G401 (cell line): ENCODE measurements at regions not wholly inside any gene's neighbourhood (a gene's known extent, or its start where the extent isn't known, plus 50 kb on each side); places are given as distances from the start of the nearest gene placed in this dataset.

Experiments used
- DNase-seq: peaks from one replicate; pipeline ENCODE4 v3.0.0-alpha.2; 2015; ENCODE audit warnings: low spot score
- in situ Hi-C: cut with HindIII; loops from 2 replicates; pipeline ENCODE4 v1.10.0; 2016; ENCODE audit warnings: low sequenced_read_pairs, mixed read lengths

DNA sequence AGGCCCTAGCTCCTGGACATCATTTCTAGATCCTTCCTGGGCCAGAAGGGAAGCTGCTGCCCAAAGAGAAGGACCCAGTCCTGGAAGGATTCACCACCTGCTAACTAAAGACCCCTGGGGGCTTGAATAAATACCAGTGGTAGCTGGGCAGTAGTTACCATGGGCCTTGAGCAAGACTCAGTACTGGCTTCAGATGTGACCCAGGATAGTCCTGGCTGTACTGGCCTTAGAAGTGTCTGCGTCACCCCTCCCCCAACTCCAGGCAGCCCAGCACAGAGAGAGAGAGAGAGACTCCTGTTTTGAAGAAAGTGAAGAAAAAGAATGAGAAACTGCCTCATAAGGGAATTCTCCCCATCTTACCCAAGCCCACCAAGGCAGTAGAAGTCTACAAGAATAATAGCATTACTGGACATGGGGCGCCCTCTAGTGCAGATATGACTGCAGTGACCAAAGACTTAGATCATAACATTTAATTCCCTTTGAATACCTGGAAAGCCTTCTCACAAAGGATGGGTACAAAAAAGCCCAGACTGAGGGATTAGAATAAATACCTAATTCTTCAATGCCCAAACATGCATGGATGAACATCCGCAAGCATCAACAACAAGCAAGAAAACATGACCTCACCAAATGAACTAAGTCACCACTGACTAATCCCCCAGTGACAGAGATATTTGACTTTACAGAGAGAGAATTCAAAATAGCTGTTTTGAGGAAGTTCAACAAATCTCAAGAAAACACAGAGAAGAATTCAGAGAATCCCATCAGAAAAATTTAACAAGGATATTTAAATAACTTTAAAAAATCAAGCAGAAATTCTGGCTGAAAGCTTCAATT, 171.8 kb downstream of the HNRNPD start:
- peak; percentile 27 for DNase-seq
- in situ Hi-C loops = no loop called here

DNA sequence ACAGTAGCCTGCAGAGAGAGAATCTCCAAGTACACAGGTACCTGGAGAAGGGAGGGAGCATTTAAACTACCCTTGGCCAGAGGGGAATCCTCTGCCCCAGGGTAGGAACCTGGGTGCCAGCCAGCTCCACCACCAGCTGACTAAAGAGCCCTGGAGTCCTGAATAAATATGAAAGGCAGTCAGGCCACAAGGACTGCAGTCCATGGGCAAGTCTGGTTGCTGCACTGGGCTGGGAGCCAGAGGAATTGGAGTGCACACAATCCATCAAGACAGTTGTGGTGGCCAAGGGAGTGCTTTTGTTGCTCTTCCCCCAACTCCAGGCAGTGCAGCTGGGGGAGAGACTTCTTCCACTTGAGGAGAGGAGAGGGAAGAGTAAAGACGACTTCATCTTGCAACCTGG, 172.5 kb downstream of the HNRNPD start:
- in situ Hi-C loops = no loop called here
- no peak for DNase-seq

DNA sequence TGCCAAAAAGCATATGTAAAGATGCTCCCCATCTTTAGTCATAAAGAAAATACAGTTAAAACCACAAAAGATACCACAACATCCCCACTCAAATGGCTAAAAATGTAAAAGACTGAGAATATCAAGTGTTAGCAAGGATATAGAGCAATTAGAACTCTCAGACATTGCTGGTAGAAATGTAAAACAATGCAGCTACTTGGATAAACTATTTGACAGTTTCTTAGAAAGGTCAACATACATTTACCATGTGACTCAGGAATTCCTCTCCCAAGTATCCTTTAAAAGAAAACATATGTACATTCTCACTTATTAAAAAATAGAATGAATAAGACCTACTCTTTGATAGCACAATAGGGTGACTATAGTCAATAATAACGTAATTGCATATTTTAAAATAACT, 173.7 kb downstream of the HNRNPD start:
- in situ Hi-C loops = no loop called here
- DNase-seq = no peak

DNA sequence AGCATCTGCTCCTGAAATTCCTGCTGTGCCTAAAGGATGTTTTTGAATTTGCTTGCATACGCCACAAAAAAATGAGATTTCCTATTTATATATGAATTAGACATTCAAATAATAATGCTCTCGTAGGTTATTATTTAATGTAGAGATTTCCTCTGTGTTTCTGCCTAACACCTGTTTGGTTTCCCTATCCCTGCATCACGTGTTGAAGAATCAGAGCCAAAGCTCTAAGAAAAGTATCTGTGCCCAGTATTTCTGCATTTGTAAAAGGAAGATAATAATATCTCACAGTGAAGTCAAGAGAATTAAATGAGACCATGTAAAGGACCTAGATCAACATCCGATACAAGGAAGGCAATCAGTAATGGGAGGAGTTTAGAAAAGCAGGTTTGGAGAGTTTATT, 179.5 kb downstream of the HNRNPD start:
- in situ Hi-C loops = no loop called here
- DNase-seq = peak; percentile 5

DNA sequence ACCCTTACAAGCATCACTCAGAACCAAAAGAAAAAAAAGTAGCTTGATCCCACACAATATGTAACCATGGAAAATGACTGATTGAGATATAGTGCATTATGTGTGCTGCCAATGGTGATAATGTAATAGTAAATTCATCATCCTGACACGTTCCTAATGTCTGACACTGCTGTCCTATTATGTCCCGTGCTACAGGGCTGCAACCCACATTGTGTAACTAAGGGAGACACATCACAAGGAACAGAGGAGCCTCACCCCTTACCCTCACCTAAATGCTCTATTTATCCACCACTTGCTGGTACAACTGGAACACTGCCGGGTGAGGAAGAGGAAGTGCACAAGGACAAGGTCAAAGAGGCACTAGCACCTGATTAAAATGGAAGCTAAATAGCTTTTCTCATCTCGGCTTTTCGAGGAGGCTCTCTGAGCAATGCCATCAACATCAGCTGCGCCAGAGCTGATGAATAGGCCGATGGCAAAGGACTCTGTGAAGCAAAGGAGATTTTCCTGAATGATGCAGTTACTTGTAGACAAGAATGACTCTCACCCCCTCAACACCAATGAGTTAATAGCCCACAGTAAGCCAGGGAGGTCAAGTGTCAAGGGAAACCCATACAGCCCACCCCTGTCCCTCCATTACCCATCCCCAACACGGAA, 181.6 kb downstream of the HNRNPD start:
- in situ Hi-C loops = no loop called here
- no peak for DNase-seq

- in situ Hi-C loops = no loop called here
- no peak for DNase-seq
Observed at GRCh38 chr4:82181789-82182188, 192.0 kb downstream of the HNRNPD start.

- in situ Hi-C loops = no loop called here
- no peak for DNase-seq
Observed at GRCh38 chr4:82172186-82172585, 201.6 kb downstream of the HNRNPD start.

- DNase-seq = no peak
- in situ Hi-C loops = no loop called here
Observed at GRCh38 chr4:82171531-82172155, 202.1 kb downstream of the HNRNPD start.

- in situ Hi-C loops = no loop called here
- DNase-seq = no peak
Observed at GRCh38 chr4:82149750-82150149, 224.0 kb downstream of the HNRNPD start.

DNA sequence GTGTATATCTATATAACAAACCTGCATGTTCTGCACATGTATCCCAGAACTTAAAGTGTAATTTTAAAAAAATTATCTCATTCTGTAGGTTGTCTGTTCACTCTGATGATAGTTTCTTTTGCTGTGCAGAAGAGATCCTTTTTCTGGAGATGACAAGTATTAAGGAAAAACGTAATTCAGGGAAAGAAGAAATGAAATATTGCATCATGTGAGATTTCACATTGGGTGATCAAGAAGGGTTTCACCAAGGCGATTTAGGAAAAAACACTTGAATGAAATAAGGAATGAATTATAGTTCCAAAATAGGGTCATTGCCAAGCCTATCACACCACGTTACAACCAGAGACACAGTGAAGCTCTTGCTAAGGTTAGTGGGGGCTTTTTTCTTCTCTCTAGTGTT, 227.9 kb downstream of the HNRNPD start:
- in situ Hi-C loops = no loop called here

DNA sequence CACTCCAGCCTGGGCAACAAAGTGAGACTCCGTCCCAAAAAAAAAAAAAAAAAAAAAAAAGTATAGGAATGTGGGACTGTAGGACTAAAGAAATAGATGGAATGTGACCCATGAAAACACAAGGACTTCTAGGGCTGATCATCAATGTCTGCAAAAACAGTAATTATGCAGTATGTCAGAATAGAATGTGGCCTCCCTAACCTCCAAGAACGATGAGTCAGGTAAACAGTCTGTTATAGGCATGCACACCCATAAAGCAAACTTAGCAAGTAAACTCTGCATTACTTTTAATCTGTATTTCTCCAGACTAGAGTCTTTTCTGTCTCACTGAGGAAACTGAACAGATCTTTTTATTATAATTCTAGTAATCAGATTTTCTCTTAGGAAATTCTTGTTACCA, 233.4 kb downstream of the HNRNPD start:
- no peak for DNase-seq
- in situ Hi-C loops = no loop called here

More for the DNA sequence above, 227.9 kb downstream of the HNRNPD start:
- DNase-seq = no peak

GRCh38 chr4:82139287-82139686, 234.5 kb downstream of the HNRNPD start:
- in situ Hi-C loops = no loop called here
- DNase-seq = no peak

DNA sequence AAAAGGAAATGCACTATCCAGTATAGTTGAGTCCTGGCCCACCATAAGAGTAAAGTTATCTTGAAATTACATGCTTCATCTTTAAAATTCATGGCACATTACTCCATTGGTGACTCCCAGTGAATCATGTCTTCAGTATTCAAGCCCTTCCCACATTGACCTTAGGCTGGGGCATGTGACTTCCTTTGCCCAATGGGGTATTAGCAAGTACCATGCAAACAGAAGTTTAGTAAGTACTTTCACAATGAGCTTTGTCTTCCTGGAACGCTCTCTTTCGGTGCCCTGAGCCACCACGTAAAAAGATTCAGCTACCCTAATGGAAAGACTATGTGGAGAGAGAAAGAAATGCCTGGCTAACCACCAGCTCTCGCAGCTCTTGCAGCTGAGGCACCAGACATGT, 235.4 kb downstream of the HNRNPD start:
- in situ Hi-C loops = no loop called here
- no peak for DNase-seq

- in situ Hi-C loops = no loop called here
- DNase-seq = no peak
Observed at GRCh38 chr4:82136161-82136801, 237.5 kb downstream of the HNRNPD start.

- in situ Hi-C loops = no loop called here
- DNase-seq = no peak
Observed at GRCh38 chr4:82128355-82128754, 245.4 kb downstream of the HNRNPD start.

DNA sequence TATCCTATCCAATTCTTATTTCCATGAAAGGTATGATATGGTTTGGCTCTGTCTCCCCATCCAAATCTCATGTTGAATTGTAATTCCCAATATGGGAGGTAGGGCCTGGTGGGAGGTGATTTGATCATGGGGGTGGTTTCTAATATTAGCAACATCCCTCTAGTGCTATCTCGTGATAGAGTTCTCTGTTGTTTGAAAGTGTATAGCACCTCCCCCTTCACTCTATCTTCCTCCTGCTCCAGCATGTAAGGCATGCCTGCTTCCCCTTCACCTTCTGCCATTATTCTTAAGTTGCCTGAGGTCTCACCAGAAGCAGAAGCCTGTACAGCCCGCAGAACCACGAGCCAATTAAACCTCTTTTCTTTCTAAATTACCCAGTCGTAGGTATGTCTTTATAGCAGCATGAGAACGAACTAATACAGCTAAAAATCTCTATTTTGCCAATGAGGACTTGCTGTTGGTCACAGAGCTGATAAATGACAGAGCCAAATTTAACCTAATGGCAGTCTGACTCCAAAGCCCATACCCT, 247.2 kb downstream of the HNRNPD start:
- no peak for DNase-seq
- in situ Hi-C loops = no loop called here

DNA sequence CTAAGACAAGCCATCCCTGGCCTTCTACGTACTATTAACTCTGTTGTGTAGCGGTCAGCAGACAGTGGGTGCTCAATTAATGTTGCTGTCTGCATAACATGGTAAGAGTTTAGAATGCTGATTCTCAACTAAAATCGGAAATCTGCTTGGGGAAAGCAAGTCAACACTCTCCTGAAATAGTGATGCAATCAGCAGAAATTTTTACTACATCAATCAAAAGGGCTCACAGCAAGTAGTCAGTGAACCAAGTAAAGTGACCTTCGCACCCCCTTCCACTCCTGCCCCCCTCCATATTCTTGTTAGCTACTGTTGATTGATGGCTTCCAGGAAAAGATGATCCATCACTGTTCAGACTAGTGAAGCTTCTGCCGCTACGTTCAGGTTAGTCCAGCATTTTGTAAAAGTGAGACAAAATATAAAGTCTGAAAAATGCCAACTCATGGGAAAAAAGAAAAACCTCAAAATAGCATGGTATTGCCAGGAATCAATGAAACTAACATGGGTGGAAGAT, 247.9 kb downstream of the HNRNPD start:
- DNase-seq = no peak
- in situ Hi-C loops = no loop called here

- in situ Hi-C loops = no loop called here
- DNase-seq = no peak
Observed at GRCh38 chr4:82124932-82125786, 248.6 kb downstream of the HNRNPD start.

DNA sequence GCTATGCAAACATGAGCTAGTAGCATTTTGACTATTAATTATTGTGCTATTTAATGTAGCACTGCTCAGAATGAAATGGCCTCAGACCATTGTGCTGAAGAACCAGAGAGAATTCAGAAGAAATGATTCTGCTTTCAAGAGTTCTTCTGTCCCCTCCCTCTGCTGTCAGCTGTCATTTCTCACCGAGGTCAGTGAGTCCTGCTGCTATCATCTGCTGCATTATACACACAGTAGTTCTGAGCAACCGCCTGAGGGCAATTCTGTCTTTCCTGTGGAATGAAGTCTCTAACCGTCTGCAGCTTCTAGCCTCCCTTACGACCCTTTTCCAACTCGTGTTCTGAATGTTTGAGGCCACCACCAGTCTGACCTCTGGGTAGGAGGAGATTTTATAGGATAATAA, 249.4 kb downstream of the HNRNPD start:
- in situ Hi-C loops = no loop called here
- peak; percentile 17 for DNase-seq
